ENCODE measurements at regions not wholly inside any gene's neighbourhood (a gene's known extent, or its start where the extent isn't known, plus 50 kb on each side); places are given as distances from the start of the nearest gene placed in this dataset.

GRCh38 chr21:16004523-16004922 lies 274.7 kb downstream of the USP25 start:
- TF ChIP-seq, protein P1, sequence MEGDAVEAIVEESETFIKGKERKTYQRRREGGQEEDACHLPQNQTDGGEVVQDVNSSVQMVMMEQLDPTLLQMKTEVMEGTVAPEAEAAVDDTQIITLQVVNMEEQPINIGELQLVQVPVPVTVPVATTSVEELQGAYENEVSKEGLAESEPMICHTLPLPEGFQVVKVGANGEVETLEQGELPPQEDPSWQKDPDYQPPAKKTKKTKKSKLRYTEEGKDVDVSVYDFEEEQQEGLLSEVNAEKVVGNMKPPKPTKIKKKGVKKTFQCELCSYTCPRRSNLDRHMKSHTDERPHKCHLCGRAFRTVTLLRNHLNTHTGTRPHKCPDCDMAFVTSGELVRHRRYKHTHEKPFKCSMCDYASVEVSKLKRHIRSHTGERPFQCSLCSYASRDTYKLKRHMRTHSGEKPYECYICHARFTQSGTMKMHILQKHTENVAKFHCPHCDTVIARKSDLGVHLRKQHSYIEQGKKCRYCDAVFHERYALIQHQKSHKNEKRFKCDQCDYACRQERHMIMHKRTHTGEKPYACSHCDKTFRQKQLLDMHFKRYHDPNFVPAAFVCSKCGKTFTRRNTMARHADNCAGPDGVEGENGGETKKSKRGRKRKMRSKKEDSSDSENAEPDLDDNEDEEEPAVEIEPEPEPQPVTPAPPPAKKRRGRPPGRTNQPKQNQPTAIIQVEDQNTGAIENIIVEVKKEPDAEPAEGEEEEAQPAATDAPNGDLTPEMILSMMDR (IDR thresholded peaks at IDR 0.05) = no peak
- no peak for TF ChIP-seq POLR2A (IDR thresholded peaks at IDR 0.05)
